IPS DF 19.7 (cell line): ENCODE measurements at regions not wholly inside any gene's neighbourhood (a gene's known extent, or its start where the extent isn't known, plus 50 kb on each side); places are given as distances from the start of the nearest gene placed in this dataset.

Experiments
- DNase-seq: peaks from one replicate; pipeline ENCODE4 v3.0.0-alpha.2; 2013; ENCODE audit warnings: low read depth, low spot score

DNA sequence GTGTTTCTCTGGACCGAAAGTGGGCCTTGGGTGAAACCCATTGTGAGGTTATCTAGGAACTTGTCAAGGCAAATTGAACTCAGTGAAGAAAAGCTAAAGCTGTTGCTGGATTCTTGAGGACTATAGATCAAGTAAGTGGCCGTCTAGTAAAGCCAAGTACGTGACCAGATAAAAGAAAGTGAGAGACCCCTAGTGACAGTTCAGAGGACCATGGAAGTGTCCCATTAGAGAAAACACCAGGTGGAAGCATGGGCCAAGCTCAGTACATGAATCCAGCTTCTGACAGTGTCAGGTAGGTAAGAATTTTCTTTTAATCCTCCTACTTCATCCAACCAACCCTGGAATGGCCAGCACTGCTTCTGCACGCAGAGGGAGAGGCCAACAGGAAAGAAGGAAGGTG lies 349.3 kb upstream of the RGMA start:
- DNase-seq, result no peak

DNA sequence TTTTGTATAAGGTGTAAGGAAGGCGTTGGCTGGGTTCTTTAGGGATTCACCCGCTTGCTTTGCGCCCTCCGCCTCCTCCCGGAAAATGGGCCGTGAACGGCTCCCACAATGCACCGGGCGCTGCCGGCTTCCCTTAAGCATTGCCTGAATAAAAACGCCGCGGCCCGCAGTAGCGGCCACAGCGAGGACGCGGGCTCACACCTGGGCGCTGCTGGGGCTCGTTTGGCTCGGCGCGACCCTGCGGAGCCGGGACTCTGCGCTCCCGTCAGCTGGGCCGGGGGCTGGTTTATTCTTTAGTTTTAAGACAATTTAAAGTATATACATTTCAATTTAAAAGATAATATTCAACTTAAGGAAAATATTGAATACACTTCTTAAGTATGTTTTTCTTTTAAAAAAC lies 343.5 kb upstream of the RGMA start:
- no peak for DNase-seq

DNA sequence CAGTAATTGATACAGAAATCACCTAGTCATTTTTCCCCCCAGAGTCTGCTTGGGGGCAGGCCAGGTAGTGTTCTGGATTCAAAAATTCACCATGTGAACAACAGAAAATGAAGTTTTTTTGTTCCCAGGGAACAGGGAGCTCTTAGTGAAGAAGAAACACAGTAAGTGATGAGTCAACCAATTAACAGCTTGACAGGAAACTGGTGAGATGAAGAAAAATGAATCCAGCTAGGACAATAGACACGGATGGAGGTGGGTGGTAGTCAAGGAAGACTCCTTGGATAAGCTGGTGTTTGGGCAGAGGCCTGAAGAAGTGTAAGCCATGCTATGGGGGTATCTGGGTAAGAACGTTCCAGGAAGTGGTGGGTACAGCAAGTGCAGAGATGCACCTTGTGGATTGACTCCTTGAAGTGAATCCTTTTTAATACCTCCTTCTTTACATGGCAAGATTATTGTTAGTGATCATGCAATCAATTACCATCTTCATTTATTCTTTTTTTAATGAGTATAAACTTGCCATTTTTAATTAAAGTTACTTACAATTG lies 339.9 kb upstream of the RGMA start:
- DNase-seq, result no peak

DNA sequence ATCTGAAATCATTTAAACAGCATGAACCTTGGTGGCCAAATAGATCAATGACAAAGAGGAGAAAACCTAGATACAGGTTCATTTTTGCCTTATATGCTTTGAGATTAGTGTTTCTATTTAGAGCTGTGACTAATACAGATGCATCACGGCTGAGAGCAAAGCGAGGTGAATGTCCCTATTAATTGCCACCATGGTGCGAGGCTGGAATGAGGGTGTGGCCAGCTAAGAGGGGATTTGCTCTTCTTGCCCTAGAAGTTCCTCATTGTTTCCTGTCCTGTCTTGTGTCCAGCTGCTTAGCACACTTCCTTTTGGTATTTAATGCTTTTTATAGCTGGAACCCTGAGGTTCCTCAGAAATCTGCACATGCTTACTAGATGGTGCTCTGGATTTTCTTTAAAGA lies 339.1 kb upstream of the RGMA start:
- DNase-seq, result no peak

DNA sequence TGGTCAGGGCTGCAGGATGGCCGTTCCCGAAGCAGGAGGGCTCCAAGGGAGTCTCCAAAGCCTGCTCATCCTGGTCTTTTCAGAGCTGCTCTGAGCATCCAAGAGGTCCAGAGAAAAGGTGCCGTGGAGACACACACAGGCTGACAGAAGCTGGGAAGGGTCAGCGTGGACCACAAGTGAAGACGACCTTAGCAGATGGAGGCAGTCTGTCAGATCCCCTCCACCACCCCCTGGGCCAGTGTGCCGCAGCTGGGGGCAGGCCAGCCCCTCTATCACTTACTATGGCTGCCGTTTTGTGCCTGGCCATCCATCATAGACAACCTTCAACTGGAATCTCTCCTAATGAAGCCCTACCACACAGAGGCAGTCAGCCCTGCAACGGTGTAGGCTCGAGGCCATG lies 335.1 kb upstream of the RGMA start:
- no peak for DNase-seq

DNA sequence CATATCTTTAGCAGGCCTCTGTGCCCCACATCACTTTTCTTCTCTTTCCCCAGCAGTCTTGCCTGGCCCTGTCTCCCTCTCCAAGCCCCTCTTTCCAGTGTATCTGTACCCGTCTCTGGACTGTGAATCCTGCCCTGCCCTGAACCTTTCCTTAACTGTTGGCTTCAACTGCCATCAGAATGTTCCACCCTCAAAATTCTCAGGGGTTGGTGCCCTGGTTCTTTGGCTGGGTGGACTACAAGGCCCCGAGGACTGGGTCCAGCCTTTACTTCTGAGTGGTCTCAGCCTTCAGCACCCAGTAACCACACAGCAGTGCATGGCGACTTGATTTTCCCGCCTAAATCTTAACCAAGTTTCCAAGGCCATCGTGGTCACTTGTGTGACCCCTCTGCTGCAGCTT lies 333.5 kb upstream of the RGMA start:
- no peak for DNase-seq

DNA sequence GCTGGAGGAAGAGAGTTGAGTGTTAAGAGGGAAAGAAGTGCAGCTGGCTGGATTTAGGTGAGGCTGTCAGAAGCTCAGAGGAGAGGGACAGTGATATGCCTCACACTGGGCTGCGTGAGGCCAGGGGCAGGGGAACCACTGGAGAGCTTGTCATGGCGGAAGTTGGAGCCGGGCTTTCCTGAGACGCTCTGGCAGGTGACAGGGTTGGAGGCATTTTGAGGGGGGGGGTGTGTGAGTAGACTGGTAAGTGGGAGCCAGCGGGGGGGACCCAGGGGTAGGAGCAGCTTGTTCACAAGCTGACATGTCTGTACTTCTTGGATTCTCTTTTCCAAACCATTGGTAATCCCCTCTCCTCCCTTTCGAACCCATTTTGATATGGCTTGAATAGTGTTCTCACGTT lies 331.5 kb upstream of the RGMA start:
- DNase-seq, result no peak

DNA sequence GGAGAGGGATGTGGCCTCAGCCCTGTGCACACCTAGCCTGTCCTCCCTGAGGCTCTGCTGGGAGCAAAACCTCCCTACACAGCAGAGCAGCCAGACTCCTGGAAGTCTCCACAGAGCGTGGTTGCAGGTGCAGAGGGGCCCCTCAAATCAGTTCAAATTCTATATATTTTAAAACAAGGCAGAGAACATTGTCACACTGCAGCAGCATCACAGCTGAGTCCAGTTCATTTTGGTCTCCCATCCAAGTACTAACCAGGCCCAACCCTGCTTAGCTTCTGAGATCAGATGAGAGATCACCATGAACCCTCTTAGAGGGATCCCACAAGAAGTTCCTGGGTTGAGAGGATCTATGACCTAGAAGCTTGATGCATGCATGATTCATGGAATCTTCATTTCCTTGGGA lies 331.0 kb upstream of the RGMA start:
- no peak for DNase-seq

DNA sequence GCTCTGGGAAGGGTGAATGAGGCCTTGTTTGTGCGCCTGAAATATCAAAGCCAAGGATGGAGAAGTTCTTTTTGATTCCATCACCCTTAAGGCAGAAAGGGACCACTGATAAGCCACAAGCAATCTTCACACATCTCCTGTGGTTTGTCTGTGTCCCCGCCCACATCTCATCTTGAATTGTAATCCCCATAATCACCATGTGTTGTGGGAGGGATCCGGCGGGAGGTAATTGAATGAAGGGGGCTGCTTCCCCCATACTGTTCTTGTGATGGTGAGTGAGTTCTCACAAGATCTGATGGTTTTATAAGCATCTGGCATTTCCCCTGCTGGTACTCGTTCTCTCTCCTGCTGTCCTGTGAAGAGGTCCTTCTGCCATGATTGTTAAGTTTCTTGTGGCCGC lies 329.6 kb upstream of the RGMA start:
- no peak for DNase-seq

DNA sequence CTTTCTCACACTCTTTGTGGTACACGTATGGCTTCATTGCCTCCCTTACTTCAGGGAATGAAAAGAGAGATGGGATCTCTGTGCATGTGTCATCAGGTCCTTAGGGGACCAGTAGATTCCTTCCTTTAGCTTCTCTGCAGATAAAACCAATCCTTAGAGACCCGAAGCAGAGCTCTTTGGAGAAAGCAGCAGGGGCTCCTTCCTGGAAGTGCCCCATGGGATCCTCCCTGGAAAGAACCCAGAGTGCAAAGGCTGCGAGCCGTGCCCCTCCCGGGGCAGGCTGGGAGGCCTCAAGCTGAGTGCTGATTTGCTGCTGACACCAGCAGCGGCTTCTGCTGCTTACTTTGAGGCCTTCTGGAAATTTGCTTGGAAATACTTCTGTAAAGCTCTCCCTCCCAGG lies 328.6 kb upstream of the RGMA start:
- DNase-seq, result no peak

DNA sequence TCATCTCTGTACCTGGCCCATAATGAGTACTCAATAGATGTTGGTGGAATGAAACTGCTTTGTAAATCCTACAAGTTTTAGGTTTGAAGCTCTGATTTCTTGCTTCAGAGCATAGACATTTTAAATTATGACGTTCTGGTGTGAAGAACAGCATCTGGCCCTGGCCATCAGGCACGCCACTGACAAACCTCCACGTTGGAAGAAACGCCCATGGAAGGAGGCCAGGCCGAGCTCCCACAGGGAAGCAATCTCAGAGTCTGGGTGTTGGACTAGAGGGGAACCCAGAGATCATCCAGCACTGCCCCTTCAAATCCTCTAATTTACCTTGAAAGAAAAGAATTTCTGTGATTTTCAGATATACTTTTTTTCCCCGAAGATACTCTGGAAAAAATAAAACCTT lies 328.1 kb upstream of the RGMA start:
- no peak for DNase-seq

DNA sequence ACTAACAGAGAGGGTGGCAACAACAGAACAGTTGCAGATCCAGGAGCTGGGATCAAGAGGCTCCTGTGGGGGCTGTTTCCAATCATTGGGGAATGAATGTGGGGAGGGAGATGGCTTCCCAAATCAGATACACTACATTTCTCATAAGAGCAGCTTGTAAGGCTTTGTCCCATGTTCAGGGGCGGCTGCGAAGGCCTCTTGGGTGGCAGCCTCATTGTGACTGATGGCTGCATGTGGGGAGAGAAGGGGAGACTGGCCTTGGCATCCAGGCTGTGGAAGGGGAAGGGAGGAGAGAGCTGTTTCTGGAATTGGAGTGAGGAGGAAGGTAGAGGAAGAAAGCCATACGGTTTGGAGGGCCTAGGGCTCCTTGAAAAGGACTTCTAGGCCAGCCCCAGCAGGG lies 326.6 kb upstream of the RGMA start:
- DNase-seq, result no peak

DNA sequence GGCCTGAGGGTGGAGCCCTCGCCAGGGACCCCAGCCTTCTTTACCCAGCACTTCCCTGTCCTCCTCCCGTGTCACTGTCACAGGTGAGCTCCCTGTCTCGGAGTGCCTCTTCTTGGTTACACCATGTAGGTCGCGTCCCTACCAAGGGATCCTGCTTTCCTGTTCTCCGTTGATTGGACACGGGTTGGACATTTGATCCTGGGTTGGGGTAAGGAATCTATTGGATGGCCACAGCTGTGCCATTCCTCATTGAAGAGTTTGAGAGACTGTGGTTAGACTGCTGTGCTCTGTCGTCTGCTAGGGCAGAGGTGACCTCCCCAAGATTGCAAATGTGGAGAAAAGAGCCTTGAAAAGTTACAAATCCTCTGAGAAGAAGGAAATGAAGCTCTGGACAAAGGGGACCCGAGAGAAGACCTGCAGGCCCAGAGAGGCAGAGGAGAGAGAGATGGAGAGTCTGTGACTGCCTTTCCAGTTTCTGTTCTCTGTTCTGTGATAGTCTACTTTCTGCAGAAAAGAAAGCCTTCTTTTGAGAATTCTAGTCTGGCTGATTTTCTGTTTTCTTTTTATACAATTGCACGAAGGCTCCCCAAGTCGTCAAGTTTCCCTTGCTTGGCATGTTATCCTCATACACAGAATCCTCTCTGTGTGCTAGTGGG lies 325.7 kb upstream of the RGMA start:
- DNase-seq, result no peak

DNA sequence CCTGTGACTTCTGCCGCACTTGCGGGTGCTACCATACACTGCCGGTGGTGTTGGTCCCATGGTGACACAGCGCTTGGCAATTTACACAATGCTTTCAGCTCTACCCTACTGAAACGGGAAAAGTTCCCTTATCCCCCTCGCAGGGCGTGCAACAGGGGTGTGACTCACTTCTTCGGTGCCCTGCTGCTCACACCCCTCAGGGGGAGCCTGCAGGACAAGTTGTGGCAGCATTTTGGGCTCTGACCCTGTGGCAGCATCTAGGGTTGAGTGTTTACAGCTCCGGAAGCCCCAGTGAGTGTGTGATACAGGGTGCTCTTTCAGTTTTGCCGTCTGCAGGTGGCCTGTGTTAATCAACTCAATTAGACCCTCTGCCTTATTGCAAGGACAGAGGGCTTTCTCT lies 324.7 kb upstream of the RGMA start:
- DNase-seq, result no peak

DNA sequence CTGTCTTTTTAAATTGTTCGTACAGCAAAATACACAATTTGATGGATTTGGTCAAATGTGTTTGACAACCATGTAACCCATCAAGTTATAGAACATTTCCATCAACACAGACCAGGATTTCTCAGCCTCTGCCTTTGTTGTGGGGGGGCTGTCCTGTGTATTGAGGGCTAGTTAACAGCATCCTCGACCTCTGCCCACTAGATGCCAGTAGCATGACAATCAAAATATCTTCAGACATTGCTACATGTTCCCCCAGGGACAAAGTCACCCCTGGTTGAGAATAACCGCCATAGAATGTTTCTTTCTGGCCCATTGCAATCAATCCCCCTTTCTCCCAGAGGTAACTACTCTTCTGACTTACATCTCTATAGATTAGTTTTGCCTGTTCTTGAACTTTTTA lies 310.1 kb upstream of the RGMA start:
- no peak for DNase-seq

DNA sequence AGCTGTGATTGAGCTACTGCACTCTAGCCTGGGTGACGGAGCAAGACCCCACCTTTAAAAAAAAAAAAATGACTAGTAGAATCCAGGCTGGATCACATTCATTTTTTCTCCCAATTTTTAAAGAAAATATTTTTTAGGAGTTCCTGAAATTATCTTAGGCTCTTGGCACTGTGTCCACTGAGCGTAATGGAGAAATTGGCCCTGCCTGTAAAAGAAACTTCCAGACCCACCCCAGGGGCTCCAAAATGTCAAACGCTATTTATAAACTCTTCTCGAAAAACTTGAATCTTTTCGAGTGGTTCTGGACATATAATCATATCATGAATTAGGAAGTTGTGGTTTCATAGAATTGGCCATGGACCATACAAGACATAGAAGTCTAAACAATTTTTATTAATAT lies 300.2 kb upstream of the RGMA start:
- DNase-seq, result no peak

DNA sequence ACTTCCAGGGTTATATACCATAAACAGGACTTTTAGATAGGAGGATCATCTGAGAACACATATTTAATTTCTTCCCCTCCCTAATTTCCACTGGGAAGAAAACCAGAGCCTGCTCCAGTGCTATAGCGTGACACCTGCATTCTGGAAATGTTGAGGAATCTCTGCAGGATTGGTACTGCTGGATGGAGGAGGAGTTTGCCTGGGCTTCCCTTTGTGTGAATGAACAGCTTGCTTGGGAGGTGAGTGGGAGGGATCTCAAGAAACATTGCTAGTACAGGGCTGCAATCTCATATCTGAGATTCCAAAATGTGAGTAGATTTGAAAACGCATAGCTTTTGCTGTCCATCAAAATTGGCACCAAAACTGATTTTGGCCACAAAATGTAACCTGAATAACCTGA lies 295.9 kb upstream of the RGMA start:
- no peak for DNase-seq

DNA sequence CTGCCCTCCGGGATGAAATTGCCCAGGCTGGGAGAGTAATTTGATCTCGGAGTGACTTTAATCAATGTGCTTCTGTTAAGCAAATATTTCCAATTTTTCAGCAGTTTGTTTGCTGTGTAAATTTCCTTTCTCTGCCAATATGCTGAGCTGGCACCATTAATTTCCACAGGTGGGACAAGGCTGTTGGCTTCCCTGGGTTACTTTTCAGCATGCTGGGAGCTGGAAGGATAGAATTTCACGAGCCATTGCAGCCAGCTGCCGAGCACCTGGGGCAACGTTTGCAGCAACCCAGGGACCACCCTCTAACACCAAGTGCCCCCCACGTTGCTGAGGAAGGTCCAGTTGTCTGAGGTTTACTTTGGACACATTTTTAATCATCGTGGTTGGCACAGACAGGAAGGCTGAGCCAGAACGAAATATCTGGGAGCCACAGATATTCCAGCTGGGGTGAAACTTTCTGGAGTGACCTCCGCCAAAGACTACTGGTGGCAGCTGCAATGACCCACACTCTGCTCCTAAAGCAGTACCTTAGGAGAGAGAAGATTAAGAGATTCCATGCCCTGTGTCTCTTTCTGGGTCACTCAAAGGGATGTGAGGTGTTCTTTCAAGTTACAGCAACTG lies 293.3 kb upstream of the RGMA start:
- DNase-seq, result no peak

DNA sequence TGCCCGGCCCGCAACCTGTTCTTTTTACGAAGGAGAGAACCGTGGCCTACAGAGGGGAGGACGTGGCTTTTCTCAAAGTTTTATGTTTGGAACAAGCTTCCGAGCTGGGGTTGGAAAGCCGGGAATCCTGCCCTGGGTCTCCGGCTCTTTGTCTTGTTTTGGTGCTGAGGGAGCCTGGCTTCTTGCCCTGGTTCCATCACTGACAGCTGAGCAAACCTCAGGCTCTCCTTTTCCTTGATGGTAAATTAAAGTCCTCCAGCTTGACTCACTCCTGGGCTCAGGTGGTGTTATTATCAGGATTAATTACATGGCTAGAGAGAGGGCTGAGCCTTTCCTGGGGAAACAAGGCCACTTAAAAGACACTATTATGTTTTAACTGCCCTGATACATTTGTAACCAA lies 289.5 kb upstream of the RGMA start:
- no peak for DNase-seq

DNA sequence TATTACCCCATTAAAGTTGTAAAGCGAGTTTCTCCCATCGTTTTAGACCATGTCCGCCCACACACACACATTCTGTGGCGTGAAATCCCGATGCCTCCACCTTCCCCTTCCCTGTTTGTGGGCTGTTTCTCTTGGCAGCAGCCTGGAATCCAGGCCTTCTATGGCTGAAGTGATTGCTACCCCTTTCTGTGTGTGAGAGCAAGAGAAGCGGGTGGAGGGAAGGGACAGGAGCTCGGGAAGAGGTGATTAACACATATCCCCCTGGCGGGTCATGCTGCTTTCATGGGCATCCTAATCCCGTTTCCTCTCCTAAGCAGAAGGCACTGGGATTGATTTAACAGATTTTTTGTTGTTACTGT lies 283.8 kb upstream of the RGMA start:
- DNase-seq, result no peak

DNA sequence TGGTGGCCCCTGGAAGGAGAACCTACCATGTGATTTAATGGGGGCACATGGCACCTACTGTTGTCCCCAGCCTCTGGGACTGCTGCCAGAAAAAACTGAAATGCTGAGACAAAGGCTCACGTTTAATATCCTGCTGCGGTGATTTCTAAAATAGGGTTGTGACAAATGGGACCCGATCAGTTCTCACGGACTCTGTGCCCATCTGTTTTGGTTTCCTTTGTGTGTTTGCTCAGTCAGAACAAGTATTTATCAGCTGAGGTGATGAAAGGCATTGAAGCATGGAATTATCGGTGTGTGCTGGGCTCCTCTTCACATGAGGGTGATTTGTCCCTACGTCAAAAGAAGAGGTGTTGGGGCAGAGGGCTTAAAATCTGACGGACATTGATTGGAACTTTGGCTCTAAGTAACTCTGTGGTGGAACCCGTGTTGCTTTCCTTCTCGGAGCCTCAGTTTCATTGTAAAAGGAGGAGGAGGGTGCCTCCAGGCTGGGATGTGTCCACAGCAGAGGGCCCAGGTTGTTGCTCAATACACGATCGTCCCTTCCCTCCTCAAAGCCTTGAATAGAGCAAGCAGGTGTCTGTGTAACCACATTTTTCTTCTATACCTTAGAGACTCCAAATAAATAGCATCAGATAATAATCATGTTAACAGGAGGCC lies 283.3 kb upstream of the RGMA start:
- DNase-seq, result no peak

DNA sequence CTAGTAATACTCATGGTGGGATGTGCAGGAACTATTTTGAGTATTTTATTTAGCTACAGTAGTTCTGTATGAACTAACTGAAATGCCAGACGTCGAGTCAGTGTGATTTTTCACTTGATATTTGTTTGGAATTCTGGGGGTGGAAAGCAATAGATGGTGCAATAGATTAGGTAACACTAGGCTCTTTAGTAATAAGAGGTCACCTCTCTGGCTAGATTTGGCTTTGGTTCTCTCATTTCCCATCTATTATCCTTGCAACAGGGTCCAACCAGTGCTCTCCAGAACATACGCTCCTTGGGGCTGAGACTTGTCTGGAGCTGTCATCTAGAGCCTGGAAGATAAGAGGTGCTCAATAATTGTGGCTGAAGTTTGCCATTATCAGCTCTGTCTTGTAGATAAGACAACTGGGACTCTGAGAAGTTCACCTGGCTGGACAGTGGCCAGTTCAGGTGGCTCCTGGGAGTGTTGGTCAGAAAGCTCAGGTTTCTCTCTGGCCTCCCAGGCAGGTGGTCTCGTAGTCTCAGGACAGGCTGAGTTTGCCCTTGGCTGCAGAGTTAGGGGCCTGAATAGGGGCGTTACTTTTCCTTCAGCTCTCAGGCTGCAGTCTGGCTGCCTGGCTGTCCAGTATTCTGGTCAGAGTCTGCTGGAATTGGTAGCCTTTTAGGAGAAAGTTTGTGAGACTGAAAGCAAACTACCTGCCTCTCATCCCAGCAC lies 277.5 kb upstream of the RGMA start:
- DNase-seq, result no peak

DNA sequence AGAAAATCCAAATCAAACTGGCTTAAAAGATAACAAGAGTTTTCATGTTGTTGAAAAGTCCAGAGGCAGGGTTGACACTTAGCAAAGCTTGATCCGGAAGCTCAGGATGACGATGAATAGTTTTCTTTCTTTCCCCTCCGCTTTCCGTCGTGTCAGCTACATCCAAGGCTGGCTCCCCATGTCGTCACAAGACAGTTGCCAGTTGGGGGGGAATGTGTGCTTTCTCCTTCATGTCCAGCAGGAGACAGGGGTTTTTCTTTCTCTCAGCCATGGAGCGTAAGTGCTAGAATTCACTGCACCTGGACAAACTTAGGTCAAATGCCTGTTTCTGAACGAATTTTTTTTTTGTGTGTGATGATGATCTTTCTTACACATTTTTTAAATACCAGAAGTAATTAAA lies 273.8 kb upstream of the RGMA start:
- DNase-seq, result no peak
